H9 (cell line): ENCODE measurements at regions not wholly inside any gene's neighbourhood (a gene's known extent, or its start where the extent isn't known, plus 50 kb on each side); places are given as distances from the start of the nearest gene placed in this dataset.

Source experiments
- DNase-seq: peaks from one replicate; pipeline ENCODE4 v3.0.0-alpha.2; 2017
- H2AFZ ChIP-seq: one replicate; pipeline ENCODE4 v1.6.1; 2013; ENCODE audit warnings: mild to moderate bottlenecking, low read length, control low read depth, moderate library complexity
- H2AK5ac ChIP-seq: 2 replicates; pipeline ENCODE4 v1.6.1; 2013; ENCODE audit warnings: low read length, control low read depth, mixed read lengths; ENCODE audit not compliant: insufficient read length
- H2BK120ac ChIP-seq: one replicate; pipeline ENCODE4 v1.6.1; 2013; ENCODE audit warnings: low read depth, mild to moderate bottlenecking, low read length, control low read depth, inconsistent platforms; ENCODE audit not compliant: poor library complexity, severe bottlenecking
- H2BK12ac ChIP-seq: 2 replicates; pipeline ENCODE4 v1.6.1; 2013; ENCODE audit warnings: low read length, control low read depth, mixed read lengths, low read depth; ENCODE audit not compliant: insufficient read length
- H2BK15ac ChIP-seq: 2 replicates; pipeline ENCODE4 v1.6.1; 2013; ENCODE audit warnings: low read depth, low read length, control low read depth
- H2BK20ac ChIP-seq: one replicate; pipeline ENCODE4 v1.6.1; 2013; ENCODE audit warnings: low read depth, mild to moderate bottlenecking, low read length, control low read depth, inconsistent platforms; ENCODE audit not compliant: poor library complexity, severe bottlenecking
- H2BK5ac ChIP-seq: 2 replicates; pipeline ENCODE4 v1.6.1; 2013; ENCODE audit warnings: low read length, control low read depth, mixed read lengths; ENCODE audit not compliant: insufficient read length
- H3K14ac ChIP-seq: 2 replicates; pipeline ENCODE4 v1.6.1; 2013; ENCODE audit warnings: low read length, control low read depth; ENCODE audit not compliant: insufficient read depth
- H3K18ac ChIP-seq: 2 replicates; pipeline ENCODE4 v1.6.1; 2013; ENCODE audit warnings: low read depth, mild to moderate bottlenecking, mixed read lengths, low read length, control low read depth; ENCODE audit not compliant: insufficient read length
- H3K23ac ChIP-seq: 2 replicates; pipeline ENCODE4 v1.6.1; 2013; ENCODE audit warnings: low read length, control low read depth, mixed read lengths, low read depth; ENCODE audit not compliant: insufficient read length
- H3K23me2 ChIP-seq: 2 replicates; pipeline ENCODE4 v1.6.1; 2013; ENCODE audit warnings: low read depth, mild to moderate bottlenecking, mixed read lengths, low read length, control low read depth; ENCODE audit not compliant: insufficient read length, poor library complexity, severe bottlenecking
- H3K27ac ChIP-seq: 2 replicates; pipeline ENCODE4 v1.5.1; 2013; ENCODE audit warnings: low read length, control low read depth, mixed read lengths, low read depth; ENCODE audit not compliant: insufficient read length
- H3K27me3 ChIP-seq: 2 replicates; pipeline ENCODE4 v1.6.1; 2013; ENCODE audit warnings: low read length, control low read depth, inconsistent platforms; ENCODE audit not compliant: insufficient read depth
- H3K4ac ChIP-seq: 2 replicates; pipeline ENCODE4 v1.6.1; 2013; ENCODE audit warnings: low read depth, mild to moderate bottlenecking, control low read depth, inconsistent platforms, low read length, moderate library complexity
- H3K4me1 ChIP-seq: 2 replicates; pipeline ENCODE4 v1.6.1; 2013; ENCODE audit warnings: low read length, control low read depth, inconsistent platforms; ENCODE audit not compliant: insufficient read depth
- H3K4me2 ChIP-seq: 2 replicates; pipeline ENCODE4 v1.6.1; 2013; ENCODE audit warnings: low read length, control low read depth, mixed read lengths; ENCODE audit not compliant: insufficient read length, insufficient read depth
- H3K56ac ChIP-seq: 2 replicates; pipeline ENCODE4 v1.6.1; 2013; ENCODE audit warnings: low read depth, mild to moderate bottlenecking, mixed read lengths, low read length, control low read depth; ENCODE audit not compliant: insufficient read length
- H3K79me1 ChIP-seq: 2 replicates; pipeline ENCODE4 v1.6.1; 2013; ENCODE audit warnings: low read depth, mild to moderate bottlenecking, moderate library complexity, low read length, control low read depth, inconsistent platforms; ENCODE audit not compliant: insufficient read depth, poor library complexity, severe bottlenecking
- H3K79me2 ChIP-seq: 2 replicates; pipeline ENCODE4 v1.6.1; 2013; ENCODE audit warnings: low read length, control low read depth, inconsistent platforms; ENCODE audit not compliant: insufficient read depth
- H3K9ac ChIP-seq: 2 replicates; pipeline ENCODE4 v1.6.1; 2013; ENCODE audit warnings: low read length, control low read depth, mixed read lengths; ENCODE audit not compliant: insufficient read length; ENCODE audit errors: extremely low read depth
- H3K9me3 ChIP-seq: one replicate; pipeline ENCODE4 v1.6.1; 2013; ENCODE audit warnings: low read depth, low read length, inconsistent platforms; ENCODE audit not compliant: control insufficient read depth
- H3T11ph ChIP-seq: one replicate; pipeline ENCODE4 v1.6.1; 2013; ENCODE audit warnings: mild to moderate bottlenecking, low read length, control low read depth, inconsistent platforms
- H4K20me1 ChIP-seq: one replicate; pipeline ENCODE4 v1.6.1; 2013; ENCODE audit not compliant: control insufficient read depth, insufficient read length, insufficient read depth
- H4K5ac ChIP-seq: 2 replicates; pipeline ENCODE4 v1.6.1; 2013; ENCODE audit warnings: low read depth, mild to moderate bottlenecking, mixed read lengths, low read length, control low read depth; ENCODE audit not compliant: insufficient read length
- H4K8ac ChIP-seq: replicated peaks from 2 replicates; pipeline ENCODE4 v1.6.1; 2013; ENCODE audit warnings: low read length, control low read depth, mixed read lengths, low read depth; ENCODE audit not compliant: insufficient read length
- H4K91ac ChIP-seq: 2 replicates; pipeline ENCODE4 v1.6.1; 2013; ENCODE audit warnings: low read depth, mild to moderate bottlenecking, moderate library complexity, mixed read lengths, low read length, control low read depth; ENCODE audit not compliant: insufficient read length
- H3K27ac Mint-ChIP-seq, 3 experiments: 2 replicates in 2 of 3; 3 replicates in 1 of 3; pipeline ENCODE4 v1.8.0; 2020 to 2021; ENCODE audit warnings: mixed read lengths in 3 of 3, mild to moderate bottlenecking in 1 of 3, moderate library complexity in 1 of 3
- H3K27me3 Mint-ChIP-seq: 2 replicates; pipeline ENCODE4 v1.8.0; 2021; ENCODE audit warnings: low read depth, mild to moderate bottlenecking, moderate library complexity, mixed read lengths
- H3K36me3 Mint-ChIP-seq, 3 experiments: 2 replicates in 2 of 3; 3 replicates in 1 of 3; pipeline ENCODE4 v1.8.0; 2020 to 2021; ENCODE audit warnings: low read depth in 3 of 3, mixed read lengths in 3 of 3; ENCODE audit not compliant: insufficient read depth in 1 of 3
- H3K4me1 Mint-ChIP-seq, 2 experiments: 2 replicates each; pipeline ENCODE4 v1.8.0; 2020; ENCODE audit warnings: mixed read lengths in 2 of 2
- H3K4me3 Mint-ChIP-seq, 2 experiments: 2 replicates in 1 of 2; 3 replicates in 1 of 2; pipeline ENCODE4 v1.8.0; 2020 to 2021; ENCODE audit warnings: mild to moderate bottlenecking in 2 of 2, mixed read lengths in 2 of 2, moderate library complexity in 1 of 2
- H3K9me3 Mint-ChIP-seq, 2 experiments: 2 replicates in 1 of 2; 3 replicates in 1 of 2; pipeline ENCODE4 v1.8.0; 2020; ENCODE audit warnings: mild to moderate bottlenecking in 2 of 2, mixed read lengths in 2 of 2, moderate library complexity in 1 of 2
- CTCF ChIP-seq: fragments of 200-600 bp; sonication (generic); conservative IDR thresholded peaks from 3 replicates; pipeline ENCODE4 v1.8.0; 2021; ENCODE audit warnings: antibody characterized with exemption, mild to moderate bottlenecking
- WGBS: extraction: QIAGEN DNeasy Blood & Tissue Kit; methylation state at CpG from one replicate; pipeline ENCODE4 v1.1.7; 2013; ENCODE audit warnings: missing lambda C conversion rate, low lambda C conversion rate, mixed read lengths; ENCODE audit not compliant: insufficient read length; ENCODE audit errors: extremely low coverage; 5-methylcytosine and 5-hydroxymethylcytosine counted together

DNA sequence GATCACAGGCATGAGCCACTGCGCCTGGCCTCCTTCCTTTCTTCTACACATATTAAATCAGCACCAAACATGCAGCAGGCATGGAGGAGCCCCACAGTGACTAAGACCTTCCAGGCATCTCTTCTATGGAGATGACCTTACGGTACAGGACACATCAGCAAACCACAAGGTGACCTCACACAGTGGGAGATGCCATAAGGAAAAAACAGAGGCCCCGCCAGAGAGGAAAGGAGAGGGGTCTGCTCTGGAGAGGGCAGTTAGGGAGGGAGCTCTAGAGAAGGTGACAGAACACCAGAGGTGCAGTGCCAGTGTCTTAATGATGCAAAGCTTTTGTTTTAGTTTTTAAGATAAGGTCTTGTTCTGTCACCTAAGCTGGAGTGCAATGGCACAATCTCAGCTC lies 81.1 kb upstream of the ESRRB start:
- no peak for DNase-seq
- H2BK12ac ChIP-seq = no peak overlapping the region
- Mint-ChIP-seq H3K4me3 (no peak overlapping the region), H3K27ac (no peak overlapping the region), H3K36me3 (no peaks in the 10 kb centered on the region), H3K4me1 (no peaks in the 10 kb centered on the region), H3K9me3 (no peaks in the 10 kb centered on the region), H3K27me3 (peaks cover 18% of the 10 kb centered on the region)
- H3K56ac ChIP-seq = no peak overlapping the region
- H2BK5ac ChIP-seq = no peak overlapping the region
- no peak overlapping the region for H3K27ac ChIP-seq
- no peaks in the 10 kb centered on the region for H3K27me3 ChIP-seq
- WGBS = no CpG with 5 or more reads among the region's 3 CpGs
- H3K9ac ChIP-seq = no peak overlapping the region
- no peak overlapping the region for H2BK15ac ChIP-seq
- no peaks in the 10 kb centered on the region for H4K20me1 ChIP-seq
- no peaks in the 10 kb centered on the region for H3K4me1 ChIP-seq
- H3K79me1 ChIP-seq = no peaks in the 10 kb centered on the region
- no peak overlapping the region for H2BK120ac ChIP-seq
- no peak overlapping the region for H3K18ac ChIP-seq
- H3K79me2 ChIP-seq = no peaks in the 10 kb centered on the region
- no peak overlapping the region for H3K14ac ChIP-seq
- H4K8ac ChIP-seq = no peak overlapping the region
- no peaks in the 10 kb centered on the region for H3K23me2 ChIP-seq
- no peak overlapping the region for H2AK5ac ChIP-seq
- no peak overlapping the region for H3K23ac ChIP-seq
- H3K4me2 ChIP-seq = no peak overlapping the region
- no peak overlapping the region for H2BK20ac ChIP-seq
- no peaks in the 10 kb centered on the region for H3K9me3 ChIP-seq
- H4K91ac ChIP-seq = no peak overlapping the region
- no peak overlapping the region for H4K5ac ChIP-seq
- TF ChIP-seq CTCF = no peak
- no peak overlapping the region for H3T11ph ChIP-seq
- no peak overlapping the region for H2AFZ ChIP-seq
- H3K4ac ChIP-seq = no peak overlapping the region
